ENCODE measurements at regions not wholly inside any gene's neighbourhood (a gene's known extent, or its start where the extent isn't known, plus 50 kb on each side); places are given as distances from the start of the nearest gene placed in this dataset.

DNA sequence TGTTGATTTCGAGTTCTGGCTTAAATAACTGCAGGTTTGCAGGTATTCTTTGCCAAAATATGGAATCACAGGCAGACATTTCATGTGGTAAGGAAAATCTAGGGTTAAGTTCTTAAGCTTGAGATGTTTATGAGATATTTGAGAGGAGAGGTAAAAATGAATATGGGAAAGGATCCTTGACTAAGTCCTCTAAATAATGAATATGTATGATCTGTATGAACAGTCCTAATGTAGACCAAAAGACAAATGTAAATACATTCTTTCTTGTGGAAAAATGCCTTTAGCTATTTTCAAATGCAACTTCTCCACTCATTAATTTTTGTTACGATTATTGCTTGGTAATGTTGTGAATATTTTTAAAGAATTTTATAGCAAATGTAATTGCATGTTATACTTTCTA, 1632.6 kb downstream of the SUCLG1 start (continued):
- TF ChIP-seq ADNP (tag; IDR thresholded peaks at IDR 0.05): no peak
- TF ChIP-seq, protein P1, sequence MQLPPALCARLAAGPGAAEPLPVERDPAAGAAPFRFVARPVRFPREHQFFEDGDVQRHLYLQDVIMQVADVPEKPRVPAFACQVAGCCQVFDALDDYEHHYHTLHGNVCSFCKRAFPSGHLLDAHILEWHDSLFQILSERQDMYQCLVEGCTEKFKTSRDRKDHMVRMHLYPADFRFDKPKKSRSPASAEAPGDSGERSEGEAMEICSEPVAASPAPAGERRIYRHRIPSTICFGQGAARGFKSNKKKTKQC (CRISPR knock-in tag; IDR thresholded peaks at IDR 0.05): no peak
- no peak for TF ChIP-seq ZNF24 (IDR thresholded peaks at IDR 0.05)
- TF ChIP-seq IRF2 (CRISPR knock-in tag; IDR thresholded peaks at IDR 0.05): no peak
- no peak for TF ChIP-seq ZNF707 (CRISPR knock-in tag; conservative IDR thresholded peaks at IDR 0.05)
- TF ChIP-seq KLF6 (CRISPR knock-in tag; IDR thresholded peaks at IDR 0.05; ENCODE audit: borderline replicate concordance): no peak
- TF ChIP-seq, protein P2, sequence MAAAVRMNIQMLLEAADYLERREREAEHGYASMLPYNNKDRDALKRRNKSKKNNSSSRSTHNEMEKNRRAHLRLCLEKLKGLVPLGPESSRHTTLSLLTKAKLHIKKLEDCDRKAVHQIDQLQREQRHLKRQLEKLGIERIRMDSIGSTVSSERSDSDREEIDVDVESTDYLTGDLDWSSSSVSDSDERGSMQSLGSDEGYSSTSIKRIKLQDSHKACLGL (CRISPR knock-in tag; IDR thresholded peaks at IDR 0.05; ENCODE audit: borderline replicate concordance, poor library complexity, severe bottlenecking): no peak

DNA sequence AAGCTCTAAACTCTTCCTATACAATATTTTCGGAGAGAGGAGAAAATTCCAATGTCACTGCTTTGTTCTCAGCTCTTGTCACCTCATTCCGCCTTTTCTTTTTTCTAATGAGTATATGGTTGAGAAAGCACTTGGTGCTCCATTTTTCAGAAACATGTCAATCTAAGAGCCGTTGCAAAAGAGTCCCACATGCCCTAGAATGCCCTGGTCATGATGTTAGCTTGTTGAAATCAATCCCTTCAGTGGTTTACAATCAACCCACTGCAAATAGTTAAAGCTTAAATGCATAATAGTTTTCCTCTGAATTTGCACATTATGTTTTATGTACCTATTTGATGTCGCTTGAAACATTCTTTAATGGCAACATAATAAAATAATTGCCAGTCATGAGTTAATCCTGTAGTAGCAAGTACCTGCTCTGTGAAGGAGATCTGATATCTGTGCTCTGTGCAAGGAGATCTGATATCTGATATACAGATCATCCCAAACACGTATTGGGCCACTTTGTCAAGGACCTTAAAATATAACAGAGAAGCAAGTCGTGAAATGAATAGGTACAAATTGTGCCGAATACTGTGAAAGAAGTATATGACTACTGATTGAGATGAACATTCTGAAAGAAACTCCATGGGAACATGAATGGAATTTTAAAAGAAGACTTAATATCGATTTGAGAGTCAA, 1633.5 kb downstream of the SUCLG1 start:
- no peak for FAIRE-seq
- no TSS peak for BruUV-seq (replicated peaks)
- no peaks in the 10 kb centered on the region for H3K36me3 ChIP-seq (ENCODE audit: control insufficient read depth, insufficient read depth, low read length)
- H3K9me3 ChIP-seq (replicated peaks; ENCODE audit: control insufficient read depth, insufficient read depth, low read depth, low read length): no peaks in the 10 kb centered on the region
- H3K9ac ChIP-seq (ENCODE audit: insufficient read depth in 1 of 2, low read depth in 2 of 2, low read length in 2 of 2): no peak overlapping the region
- H3K4me2 ChIP-seq (ENCODE audit: insufficient read depth, low read length): no peak overlapping the region
- in situ Hi-C loops (cut with MboI): no loop called here
- H3K27ac ChIP-seq (ENCODE audit: extremely low read depth, low read depth, low read length): no peak overlapping the region
- no peak overlapping the region for H2AFZ ChIP-seq (ENCODE audit: low read depth, low read length)
- ChIA-PET CTCF (ENCODE audit: low intra/inter-chr PET ratio) (no interaction called here), POLR2A (no interaction called here)
- H3K9me1 ChIP-seq (ENCODE audit: control insufficient read depth, insufficient read depth, low read length): no peaks in the 10 kb centered on the region
- no peak for ATAC-seq
- 5% methylated on average over 8 of the region's 8 CpGs for WGBS (ENCODE audit: insufficient coverage, low coverage, missing lambda C conversion rate)
- H3K79me2 ChIP-seq (ENCODE audit: control insufficient read depth, insufficient read depth, low read length): no peaks in the 10 kb centered on the region
- no peaks in the 10 kb centered on the region for H3K4me1 ChIP-seq (replicated peaks in 1 of 2; ENCODE audit: control insufficient read depth in 2 of 2, insufficient read depth in 2 of 2, low read length in 2 of 2)
- intact Hi-C loops (cut with micrococcal nuclease): no loop called here
- H3K4me3 ChIP-seq: no peak overlapping the region
- no peaks in the 10 kb centered on the region for H3K27me3 ChIP-seq (ENCODE audit: control insufficient read depth in 2 of 2, insufficient read depth in 2 of 2, low read length in 2 of 2)
- no peak for DNase-seq (ENCODE audit: extremely low read depth in 1 of 4, low spot score in 3 of 4)
- H4K20me1 ChIP-seq (replicated peaks; ENCODE audit: control insufficient read depth, insufficient read depth, low read length): no peaks in the 10 kb centered on the region
- TF ChIP-seq, protein P3, sequence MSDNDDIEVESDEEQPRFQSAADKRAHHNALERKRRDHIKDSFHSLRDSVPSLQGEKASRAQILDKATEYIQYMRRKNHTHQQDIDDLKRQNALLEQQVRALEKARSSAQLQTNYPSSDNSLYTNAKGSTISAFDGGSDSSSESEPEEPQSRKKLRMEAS (CRISPR knock-in tag; IDR thresholded peaks at IDR 0.05): no peak
- TF ChIP-seq ZNF695 (CRISPR knock-in tag; IDR thresholded peaks at IDR 0.05) (no peak), ZNF311 (CRISPR knock-in tag; IDR thresholded peaks at IDR 0.05) (no peak), PPARD (CRISPR knock-in tag; IDR thresholded peaks at IDR 0.05) (no peak), ZNF431 (CRISPR knock-in tag; IDR thresholded peaks at IDR 0.05) (no peak), NEUROD1 (IDR thresholded peaks at IDR 0.05; ENCODE audit: borderline replicate concordance, low read depth, low read length, partially characterized antibody) (no peak), CREBBP (IDR thresholded peaks at IDR 0.05; ENCODE audit: low read depth, low read length) (no peak), ZFP1 (CRISPR knock-in tag; IDR thresholded peaks at IDR 0.05) (no peak), ZNF165 (CRISPR knock-in tag; IDR thresholded peaks at IDR 0.05; ENCODE audit: borderline replicate concordance) (no peak), ZNF134 (CRISPR knock-in tag; conservative IDR thresholded peaks at IDR 0.05) (no peak), SMARCB1 (IDR thresholded peaks at IDR 0.05; ENCODE audit: insufficient read length, low read depth) (no peak), TSC22D4 (tag; IDR thresholded peaks at IDR 0.05) (no peak)
- TF ChIP-seq, protein P4, sequence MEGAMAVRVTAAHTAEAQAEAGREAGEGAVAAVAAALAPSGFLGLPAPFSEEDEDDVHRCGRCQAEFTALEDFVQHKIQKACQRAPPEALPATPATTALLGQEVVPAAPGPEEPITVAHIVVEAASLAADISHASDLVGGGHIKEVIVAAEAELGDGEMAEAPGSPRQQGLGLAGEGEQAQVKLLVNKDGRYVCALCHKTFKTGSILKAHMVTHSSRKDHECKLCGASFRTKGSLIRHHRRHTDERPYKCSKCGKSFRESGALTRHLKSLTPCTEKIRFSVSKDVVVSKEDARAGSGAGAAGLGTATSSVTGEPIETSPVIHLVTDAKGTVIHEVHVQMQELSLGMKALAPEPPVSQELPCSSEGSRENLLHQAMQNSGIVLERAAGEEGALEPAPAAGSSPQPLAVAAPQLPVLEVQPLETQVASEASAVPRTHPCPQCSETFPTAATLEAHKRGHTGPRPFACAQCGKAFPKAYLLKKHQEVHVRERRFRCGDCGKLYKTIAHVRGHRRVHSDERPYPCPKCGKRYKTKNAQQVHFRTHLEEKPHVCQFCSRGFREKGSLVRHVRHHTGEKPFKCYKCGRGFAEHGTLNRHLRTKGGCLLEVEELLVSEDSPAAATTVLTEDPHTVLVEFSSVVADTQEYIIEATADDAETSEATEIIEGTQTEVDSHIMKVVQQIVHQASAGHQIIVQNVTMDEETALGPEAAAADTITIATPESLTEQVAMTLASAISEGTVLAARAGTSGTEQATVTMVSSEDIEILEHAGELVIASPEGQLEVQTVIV (CRISPR knock-in tag; IDR thresholded peaks at IDR 0.05; ENCODE audit: borderline replicate concordance): no peak
